ENCODE measurements at regions not wholly inside any gene's neighbourhood (a gene's known extent, or its start where the extent isn't known, plus 50 kb on each side); places are given as distances from the start of the nearest gene placed in this dataset.

DNA sequence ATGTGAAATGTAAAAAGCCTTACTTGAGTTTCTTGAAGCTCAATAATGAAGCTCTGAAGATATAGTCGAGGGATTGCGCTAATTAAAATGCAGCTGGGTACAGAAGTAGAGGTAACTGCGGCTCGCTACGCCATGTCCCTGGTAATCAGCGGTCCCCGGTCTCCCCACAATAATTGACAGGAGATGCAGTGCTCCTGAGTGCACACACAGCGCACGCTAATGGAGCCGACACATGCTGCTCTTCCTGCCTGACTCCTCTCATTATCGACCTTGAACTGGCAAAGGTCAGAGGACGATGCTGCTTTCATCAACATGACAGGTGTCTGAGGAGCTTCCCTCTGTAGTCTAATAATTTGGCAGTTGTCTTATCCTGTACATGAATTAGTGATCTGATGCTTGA is 365.9 kb downstream of the RNF144B start:
- TF ChIP-seq MAX (IDR thresholded peaks at IDR 0.05; ENCODE audit: low read depth, low read length) = no peak
- TF ChIP-seq, protein P1, sequence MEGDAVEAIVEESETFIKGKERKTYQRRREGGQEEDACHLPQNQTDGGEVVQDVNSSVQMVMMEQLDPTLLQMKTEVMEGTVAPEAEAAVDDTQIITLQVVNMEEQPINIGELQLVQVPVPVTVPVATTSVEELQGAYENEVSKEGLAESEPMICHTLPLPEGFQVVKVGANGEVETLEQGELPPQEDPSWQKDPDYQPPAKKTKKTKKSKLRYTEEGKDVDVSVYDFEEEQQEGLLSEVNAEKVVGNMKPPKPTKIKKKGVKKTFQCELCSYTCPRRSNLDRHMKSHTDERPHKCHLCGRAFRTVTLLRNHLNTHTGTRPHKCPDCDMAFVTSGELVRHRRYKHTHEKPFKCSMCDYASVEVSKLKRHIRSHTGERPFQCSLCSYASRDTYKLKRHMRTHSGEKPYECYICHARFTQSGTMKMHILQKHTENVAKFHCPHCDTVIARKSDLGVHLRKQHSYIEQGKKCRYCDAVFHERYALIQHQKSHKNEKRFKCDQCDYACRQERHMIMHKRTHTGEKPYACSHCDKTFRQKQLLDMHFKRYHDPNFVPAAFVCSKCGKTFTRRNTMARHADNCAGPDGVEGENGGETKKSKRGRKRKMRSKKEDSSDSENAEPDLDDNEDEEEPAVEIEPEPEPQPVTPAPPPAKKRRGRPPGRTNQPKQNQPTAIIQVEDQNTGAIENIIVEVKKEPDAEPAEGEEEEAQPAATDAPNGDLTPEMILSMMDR (IDR thresholded peaks at IDR 0.05; ENCODE audit: low read depth, low read length) = no peak
- no peak for TF ChIP-seq POLR2A (IDR thresholded peaks at IDR 0.05; ENCODE audit: extremely low read depth, insufficient read length)
- no peak for TF ChIP-seq MYC (IDR thresholded peaks at IDR 0.05; ENCODE audit: low read depth, low read length)
- H3K4me3 ChIP-seq (ENCODE audit: low read depth, low read length) = no peak overlapping the region
- no peak for DNase-seq (ENCODE audit: low read depth)

DNA sequence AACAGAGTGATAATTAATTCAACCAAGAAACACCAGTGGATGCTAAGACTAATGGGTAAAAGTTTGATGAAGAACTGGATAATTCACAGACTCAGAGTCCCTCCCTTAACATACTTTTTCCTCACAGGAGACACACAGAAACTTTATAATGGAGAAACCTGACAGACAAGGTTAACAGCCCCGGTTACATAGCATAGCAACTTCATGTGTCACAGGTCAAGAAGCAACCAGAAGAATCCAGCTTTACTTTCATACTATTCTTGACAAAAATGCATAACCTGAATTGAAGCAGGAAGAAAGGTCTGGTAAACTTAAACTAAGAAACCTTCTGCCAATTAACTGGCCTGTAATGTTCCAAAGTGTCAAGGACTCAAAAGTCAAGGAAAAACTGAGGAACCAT is 375.9 kb downstream of the RNF144B start:
- no peak overlapping the region for H3K4me3 ChIP-seq (ENCODE audit: low read depth, low read length)
- no peak for TF ChIP-seq MAX (IDR thresholded peaks at IDR 0.05; ENCODE audit: low read depth, low read length)
- TF ChIP-seq, protein P1 (IDR thresholded peaks at IDR 0.05; ENCODE audit: low read depth, low read length) = no peak
- no peak for TF ChIP-seq POLR2A (IDR thresholded peaks at IDR 0.05; ENCODE audit: extremely low read depth, insufficient read length)
- no peak for TF ChIP-seq MYC (IDR thresholded peaks at IDR 0.05; ENCODE audit: low read depth, low read length)
- no peak for DNase-seq (ENCODE audit: low read depth)

GRCh38 chr6:18784794-18785193 is 397.6 kb downstream of the RNF144B start:
- TF ChIP-seq, protein P1 (IDR thresholded peaks at IDR 0.05; ENCODE audit: low read depth, low read length) = no peak
- TF ChIP-seq MAX (IDR thresholded peaks at IDR 0.05; ENCODE audit: low read depth, low read length) = no peak
- H3K4me3 ChIP-seq (ENCODE audit: low read depth, low read length) = no peak overlapping the region

DNA sequence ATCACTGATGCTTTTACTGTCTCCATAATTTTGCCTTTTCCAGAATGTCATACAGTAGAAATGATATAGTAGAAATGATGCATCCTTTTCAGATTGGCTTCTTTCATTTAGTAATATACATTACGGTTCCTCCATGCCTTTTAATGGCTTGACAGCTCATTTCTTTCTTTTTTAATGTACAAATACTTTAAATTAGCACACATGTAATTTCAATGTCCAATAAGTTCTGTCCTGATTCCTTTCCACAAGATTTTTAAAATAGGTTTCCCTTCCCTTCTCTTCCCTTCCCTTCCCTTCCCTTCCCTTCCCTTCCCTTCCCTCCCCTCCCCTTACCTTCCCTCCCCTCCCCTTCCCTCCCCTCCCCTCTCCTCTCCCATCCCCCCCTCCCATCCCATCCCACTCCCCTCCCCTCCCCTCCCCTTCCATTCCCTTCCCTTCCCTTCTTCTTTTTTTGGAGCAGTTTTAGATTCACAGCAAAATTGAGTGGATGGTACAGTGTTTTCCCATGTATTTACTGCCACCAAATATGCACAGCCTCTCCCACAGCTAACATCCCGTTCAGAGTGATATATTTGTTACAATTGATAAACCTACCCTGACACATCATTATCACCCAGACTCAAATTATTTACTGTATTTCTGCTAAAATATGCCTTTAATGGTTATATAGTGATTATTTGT is 398.8 kb downstream of the RNF144B start:
- no peak for TF ChIP-seq MYC (IDR thresholded peaks at IDR 0.05; ENCODE audit: low read depth, low read length)
- TF ChIP-seq POLR2A (IDR thresholded peaks at IDR 0.05; ENCODE audit: extremely low read depth, insufficient read length) = no peak
- TF ChIP-seq, protein P1 (IDR thresholded peaks at IDR 0.05; ENCODE audit: low read depth, low read length) = no peak
- no peak for TF ChIP-seq MAX (IDR thresholded peaks at IDR 0.05; ENCODE audit: low read depth, low read length)
- DNase-seq (ENCODE audit: low read depth) = no peak
- no peak overlapping the region for H3K4me3 ChIP-seq (ENCODE audit: low read depth, low read length)

More at GRCh38 chr6:18784794-18785193, 397.6 kb downstream of the RNF144B start:
- DNase-seq (ENCODE audit: low read depth) = no peak

- no peak overlapping the region for H3K4me3 ChIP-seq (ENCODE audit: low read depth, low read length)
- no peak for DNase-seq (ENCODE audit: low read depth)
- TF ChIP-seq, protein P1 (IDR thresholded peaks at IDR 0.05; ENCODE audit: low read depth, low read length) = no peak
- TF ChIP-seq POLR2A (IDR thresholded peaks at IDR 0.05; ENCODE audit: extremely low read depth, insufficient read length) (no peak), MYC (IDR thresholded peaks at IDR 0.05; ENCODE audit: low read depth, low read length) (no peak), MAX (IDR thresholded peaks at IDR 0.05; ENCODE audit: low read depth, low read length) (no peak)
These were observed 405.7 kb downstream of the RNF144B start for GRCh38 chr6:18792866-18793265.
